Fibroblast of the aortic adventitia (primary cell): ENCODE measurements at regions not wholly inside any gene's neighbourhood (a gene's known extent, or its start where the extent isn't known, plus 50 kb on each side); places are given as distances from the start of the nearest gene placed in this dataset.

Experiments
- DNase-seq: peaks from one replicate; pipeline ENCODE4 v3.0.0-alpha.2; 2010; ENCODE audit warnings: low read depth
- H3K4me3 ChIP-seq: 2 replicates; pipeline ENCODE4 v1.5.1; 2011; ENCODE audit warnings: low read depth, mild to moderate bottlenecking, control low read depth, low read length, moderate library complexity
- TF ChIP-seq, protein P1 (sequence below): IDR thresholded peaks from 2 replicates; pipeline ENCODE4 v1.5.1; 2011; ENCODE audit warnings: mild to moderate bottlenecking, low read length, control low read depth, inconsistent platforms; ENCODE audit not compliant: insufficient read depth

- no peak for DNase-seq
- H3K4me3 ChIP-seq = no peak overlapping the region
- TF ChIP-seq, protein P1, sequence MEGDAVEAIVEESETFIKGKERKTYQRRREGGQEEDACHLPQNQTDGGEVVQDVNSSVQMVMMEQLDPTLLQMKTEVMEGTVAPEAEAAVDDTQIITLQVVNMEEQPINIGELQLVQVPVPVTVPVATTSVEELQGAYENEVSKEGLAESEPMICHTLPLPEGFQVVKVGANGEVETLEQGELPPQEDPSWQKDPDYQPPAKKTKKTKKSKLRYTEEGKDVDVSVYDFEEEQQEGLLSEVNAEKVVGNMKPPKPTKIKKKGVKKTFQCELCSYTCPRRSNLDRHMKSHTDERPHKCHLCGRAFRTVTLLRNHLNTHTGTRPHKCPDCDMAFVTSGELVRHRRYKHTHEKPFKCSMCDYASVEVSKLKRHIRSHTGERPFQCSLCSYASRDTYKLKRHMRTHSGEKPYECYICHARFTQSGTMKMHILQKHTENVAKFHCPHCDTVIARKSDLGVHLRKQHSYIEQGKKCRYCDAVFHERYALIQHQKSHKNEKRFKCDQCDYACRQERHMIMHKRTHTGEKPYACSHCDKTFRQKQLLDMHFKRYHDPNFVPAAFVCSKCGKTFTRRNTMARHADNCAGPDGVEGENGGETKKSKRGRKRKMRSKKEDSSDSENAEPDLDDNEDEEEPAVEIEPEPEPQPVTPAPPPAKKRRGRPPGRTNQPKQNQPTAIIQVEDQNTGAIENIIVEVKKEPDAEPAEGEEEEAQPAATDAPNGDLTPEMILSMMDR = no peak
Measured at GRCh38 chrX:38896724-38897298, 95.6 kb downstream of the MID1IP1 start.

GRCh38 chrX:38898261-38898660 is 97.0 kb downstream of the MID1IP1 start:
- TF ChIP-seq, protein P1 = no peak
- no peak for DNase-seq
- no peak overlapping the region for H3K4me3 ChIP-seq

- DNase-seq = no peak
- TF ChIP-seq, protein P1 = no peak
- no peak overlapping the region for H3K4me3 ChIP-seq
Measured at GRCh38 chrX:38899650-38900049, 98.4 kb downstream of the MID1IP1 start.

GRCh38 chrX:38900719-38901118 is 99.5 kb downstream of the MID1IP1 start:
- DNase-seq = no peak
- H3K4me3 ChIP-seq = no peak overlapping the region
- TF ChIP-seq, protein P1 = no peak

DNA sequence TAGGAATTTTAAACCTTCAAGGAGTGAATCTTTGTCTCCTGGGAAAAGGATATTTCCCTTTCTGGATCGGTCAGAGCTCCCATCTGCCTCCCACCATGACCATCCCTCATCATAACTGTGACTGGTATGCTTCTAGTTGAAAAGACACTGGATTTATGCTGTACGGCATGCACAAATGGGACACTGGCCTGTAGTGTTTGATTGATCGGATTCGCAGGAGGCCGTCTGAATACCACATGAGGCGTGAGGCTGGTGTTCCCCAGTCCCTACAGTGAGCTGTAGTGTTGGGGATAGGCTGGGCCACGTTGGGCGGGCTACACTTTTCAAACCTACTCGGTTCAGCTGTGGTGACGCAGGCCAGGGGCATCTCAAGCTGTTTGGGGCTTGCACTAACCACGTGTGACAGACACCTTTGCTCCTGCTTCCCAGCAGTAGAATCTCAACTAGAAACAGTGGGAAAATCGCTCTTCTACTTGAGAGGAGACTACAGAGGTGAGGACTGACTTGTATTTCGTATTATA is 101.8 kb downstream of the MID1IP1 start:
- TF ChIP-seq, protein P1 = no peak
- H3K4me3 ChIP-seq = no peak overlapping the region
- no peak for DNase-seq

GRCh38 chrX:38916801-38917200 is 115.5 kb downstream of the MID1IP1 start:
- DNase-seq = no peak
- TF ChIP-seq, protein P1 = no peak
- no peak overlapping the region for H3K4me3 ChIP-seq

GRCh38 chrX:38917954-38918353 is 116.7 kb downstream of the MID1IP1 start:
- H3K4me3 ChIP-seq = no peak overlapping the region
- no peak for DNase-seq
- TF ChIP-seq, protein P1 = no peak
